ENCODE measurements at regions not wholly inside any gene's neighbourhood (a gene's known extent, or its start where the extent isn't known, plus 50 kb on each side); places are given as distances from the start of the nearest gene placed in this dataset.

GRCh38 chr10:53033396-53033795, 260.8 kb upstream of the MBL2 start:
- TF ChIP-seq, protein P1, sequence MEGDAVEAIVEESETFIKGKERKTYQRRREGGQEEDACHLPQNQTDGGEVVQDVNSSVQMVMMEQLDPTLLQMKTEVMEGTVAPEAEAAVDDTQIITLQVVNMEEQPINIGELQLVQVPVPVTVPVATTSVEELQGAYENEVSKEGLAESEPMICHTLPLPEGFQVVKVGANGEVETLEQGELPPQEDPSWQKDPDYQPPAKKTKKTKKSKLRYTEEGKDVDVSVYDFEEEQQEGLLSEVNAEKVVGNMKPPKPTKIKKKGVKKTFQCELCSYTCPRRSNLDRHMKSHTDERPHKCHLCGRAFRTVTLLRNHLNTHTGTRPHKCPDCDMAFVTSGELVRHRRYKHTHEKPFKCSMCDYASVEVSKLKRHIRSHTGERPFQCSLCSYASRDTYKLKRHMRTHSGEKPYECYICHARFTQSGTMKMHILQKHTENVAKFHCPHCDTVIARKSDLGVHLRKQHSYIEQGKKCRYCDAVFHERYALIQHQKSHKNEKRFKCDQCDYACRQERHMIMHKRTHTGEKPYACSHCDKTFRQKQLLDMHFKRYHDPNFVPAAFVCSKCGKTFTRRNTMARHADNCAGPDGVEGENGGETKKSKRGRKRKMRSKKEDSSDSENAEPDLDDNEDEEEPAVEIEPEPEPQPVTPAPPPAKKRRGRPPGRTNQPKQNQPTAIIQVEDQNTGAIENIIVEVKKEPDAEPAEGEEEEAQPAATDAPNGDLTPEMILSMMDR (optimal IDR thresholded peaks at IDR 0.05 in 1 of 3, IDR thresholded peaks at IDR 0.05 in 1 of 3, conservative IDR thresholded peaks at IDR 0.05 in 1 of 3; ENCODE audit: extremely low read depth in 1 of 3, insufficient read depth in 2 of 3, low read length in 3 of 3), result no peak
- TF ChIP-seq EZH2 (IDR thresholded peaks at IDR 0.05; ENCODE audit: low read length), result no peak
